ENCODE measurements at regions not wholly inside any gene's neighbourhood (a gene's known extent, or its start where the extent isn't known, plus 50 kb on each side); places are given as distances from the start of the nearest gene placed in this dataset.

GRCh38 chr17:37842401-37842800 is 81.8 kb upstream of the TBC1D3K start:
- TF ChIP-seq, protein P1, sequence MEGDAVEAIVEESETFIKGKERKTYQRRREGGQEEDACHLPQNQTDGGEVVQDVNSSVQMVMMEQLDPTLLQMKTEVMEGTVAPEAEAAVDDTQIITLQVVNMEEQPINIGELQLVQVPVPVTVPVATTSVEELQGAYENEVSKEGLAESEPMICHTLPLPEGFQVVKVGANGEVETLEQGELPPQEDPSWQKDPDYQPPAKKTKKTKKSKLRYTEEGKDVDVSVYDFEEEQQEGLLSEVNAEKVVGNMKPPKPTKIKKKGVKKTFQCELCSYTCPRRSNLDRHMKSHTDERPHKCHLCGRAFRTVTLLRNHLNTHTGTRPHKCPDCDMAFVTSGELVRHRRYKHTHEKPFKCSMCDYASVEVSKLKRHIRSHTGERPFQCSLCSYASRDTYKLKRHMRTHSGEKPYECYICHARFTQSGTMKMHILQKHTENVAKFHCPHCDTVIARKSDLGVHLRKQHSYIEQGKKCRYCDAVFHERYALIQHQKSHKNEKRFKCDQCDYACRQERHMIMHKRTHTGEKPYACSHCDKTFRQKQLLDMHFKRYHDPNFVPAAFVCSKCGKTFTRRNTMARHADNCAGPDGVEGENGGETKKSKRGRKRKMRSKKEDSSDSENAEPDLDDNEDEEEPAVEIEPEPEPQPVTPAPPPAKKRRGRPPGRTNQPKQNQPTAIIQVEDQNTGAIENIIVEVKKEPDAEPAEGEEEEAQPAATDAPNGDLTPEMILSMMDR (optimal IDR thresholded peaks at IDR 0.05 in 1 of 3, IDR thresholded peaks at IDR 0.05 in 1 of 3, conservative IDR thresholded peaks at IDR 0.05 in 1 of 3; ENCODE audit: extremely low read depth in 1 of 3, insufficient read depth in 2 of 3, low read length in 3 of 3): no peak
- TF ChIP-seq EZH2 (IDR thresholded peaks at IDR 0.05; ENCODE audit: low read length): no peak

Measured in keratinocyte (primary cell).